SKM-1 treated with dmso at 0.1 percent for 144 hours (cell line): ENCODE measurements at regions not wholly inside any gene's neighbourhood (a gene's known extent, or its start where the extent isn't known, plus 50 kb on each side); places are given as distances from the start of the nearest gene placed in this dataset.

ENCODE experiments used
- DNase-seq: peaks from one replicate; lab custom pipeline; 2025; ENCODE audit not compliant: unreplicated experiment; lab: John Stamatoyannopoulos, UW

DNA sequence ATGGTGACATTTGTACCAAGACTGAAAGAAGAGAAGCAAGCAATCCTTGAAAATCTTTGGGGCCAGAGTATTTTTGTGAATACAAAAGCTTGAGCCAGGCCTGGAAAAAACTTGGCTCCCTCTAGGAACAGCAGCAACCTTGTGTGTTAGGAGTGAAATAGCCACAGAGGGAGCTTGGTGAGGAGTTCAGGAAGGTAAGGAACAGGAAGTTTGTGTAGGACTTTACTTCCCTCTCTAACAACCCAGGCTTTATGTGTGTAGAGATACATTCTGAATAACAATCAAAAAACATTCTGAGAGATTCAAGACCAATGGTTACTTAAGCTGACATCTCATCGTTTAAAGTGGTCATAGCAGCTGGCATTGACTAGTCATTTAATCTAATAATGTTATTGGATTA lies 668.5 kb downstream of the PCDH18 start:
- peak; percentile 33 for DNase-seq

DNA sequence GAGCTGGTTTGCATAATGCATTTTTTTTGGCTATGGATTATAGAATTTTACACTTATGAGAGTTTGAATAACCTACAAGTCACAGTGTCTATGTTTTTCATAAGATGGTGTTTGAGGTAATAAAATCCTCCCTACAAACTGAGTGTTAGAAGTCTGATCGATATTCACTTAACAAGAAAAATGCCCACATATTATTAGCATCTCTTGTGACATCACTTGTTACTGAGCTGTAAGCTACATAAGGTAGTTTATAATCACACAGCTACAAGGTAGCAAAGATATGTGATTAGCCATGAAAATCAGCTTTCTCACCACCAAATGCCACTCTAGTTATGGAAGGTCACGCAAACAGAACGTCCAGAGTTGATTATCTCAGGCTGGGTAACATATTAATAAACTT lies 669.6 kb downstream of the PCDH18 start:
- no peak for DNase-seq

DNA sequence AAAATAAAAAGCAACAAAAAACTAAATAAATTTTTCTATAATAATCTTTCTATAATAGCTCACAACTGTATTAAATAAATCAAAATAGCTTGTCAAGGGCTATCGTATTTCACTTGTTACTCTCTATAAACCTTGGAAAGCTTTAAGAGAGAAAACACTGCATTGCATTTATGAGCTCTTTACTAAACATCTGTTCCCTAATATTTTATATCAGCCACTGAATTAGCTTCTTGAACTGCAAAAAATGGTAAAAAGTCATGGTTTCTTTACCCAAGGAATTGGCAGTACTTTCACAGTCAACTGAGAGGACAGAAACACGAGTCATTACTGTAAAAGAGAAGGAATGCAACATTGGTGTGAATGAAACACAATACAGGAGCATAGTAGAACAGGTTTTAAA lies 671.2 kb downstream of the PCDH18 start:
- DNase-seq = no peak

DNA sequence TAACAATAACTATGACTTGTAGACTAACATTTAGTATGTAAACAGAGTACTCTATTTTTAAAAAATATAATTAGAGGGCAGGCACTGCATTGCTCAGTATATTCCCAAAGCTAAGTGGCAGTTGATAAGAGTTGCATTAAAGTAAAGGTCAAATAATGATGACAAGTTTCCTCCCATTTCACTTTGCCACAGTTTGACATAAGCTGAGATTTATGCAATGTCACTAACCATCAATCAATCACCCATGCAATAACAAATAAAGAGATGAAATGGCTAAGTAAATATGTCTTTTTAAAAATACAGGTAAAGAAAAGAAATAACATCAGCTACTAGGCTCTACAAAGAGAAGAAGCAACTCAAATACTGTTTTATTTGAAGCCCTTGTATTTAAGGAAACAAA lies 673.4 kb downstream of the PCDH18 start:
- no peak for DNase-seq

DNA sequence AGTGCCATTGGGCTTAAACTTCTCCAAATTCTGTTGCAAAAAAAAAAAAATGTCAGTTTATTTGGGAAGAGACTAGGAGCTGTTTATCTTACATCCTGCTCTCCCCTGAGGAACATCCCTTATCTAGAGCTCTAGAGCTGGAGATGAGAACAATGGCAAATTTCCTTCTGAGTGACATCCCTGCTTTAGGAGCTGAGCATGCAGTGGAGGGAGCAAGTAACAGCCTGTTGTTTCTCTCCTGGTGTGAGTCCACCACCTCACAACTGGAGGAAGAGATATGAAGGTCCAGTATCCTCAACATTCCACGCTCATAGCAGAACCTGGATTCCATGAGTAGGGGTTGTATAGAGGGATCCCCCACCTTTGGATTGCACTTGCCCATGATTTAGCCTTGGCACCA lies 676.4 kb downstream of the PCDH18 start:
- no peak for DNase-seq

DNA sequence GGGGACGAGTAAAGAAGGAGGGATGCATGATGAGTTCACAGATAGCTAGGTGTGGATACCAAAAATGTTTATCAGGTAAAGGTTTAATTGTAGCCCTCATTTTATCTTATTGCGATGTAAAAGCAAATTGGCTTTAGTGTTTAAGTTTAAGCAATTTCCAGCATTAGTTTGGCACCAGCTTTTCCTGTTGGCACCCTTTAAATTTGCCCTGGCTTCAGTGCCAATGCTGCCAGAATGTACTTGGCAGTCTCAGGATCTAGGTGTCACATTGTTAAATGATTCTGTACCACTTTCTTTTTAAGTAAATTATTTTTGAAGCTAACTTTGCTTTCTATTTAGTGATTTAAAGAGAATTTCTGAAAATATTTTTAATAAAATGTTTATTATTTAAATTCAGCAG lies 681.8 kb downstream of the PCDH18 start:
- DNase-seq = no peak

GRCh38 chr4:136847881-136848621 lies 684.2 kb downstream of the PCDH18 start:
- no peak for DNase-seq

- DNase-seq = no peak
Observed at GRCh38 chr4:136841526-136841925, 690.8 kb downstream of the PCDH18 start.

- no peak for DNase-seq
Observed at GRCh38 chr4:136838607-136839006, 693.7 kb downstream of the PCDH18 start.

DNA sequence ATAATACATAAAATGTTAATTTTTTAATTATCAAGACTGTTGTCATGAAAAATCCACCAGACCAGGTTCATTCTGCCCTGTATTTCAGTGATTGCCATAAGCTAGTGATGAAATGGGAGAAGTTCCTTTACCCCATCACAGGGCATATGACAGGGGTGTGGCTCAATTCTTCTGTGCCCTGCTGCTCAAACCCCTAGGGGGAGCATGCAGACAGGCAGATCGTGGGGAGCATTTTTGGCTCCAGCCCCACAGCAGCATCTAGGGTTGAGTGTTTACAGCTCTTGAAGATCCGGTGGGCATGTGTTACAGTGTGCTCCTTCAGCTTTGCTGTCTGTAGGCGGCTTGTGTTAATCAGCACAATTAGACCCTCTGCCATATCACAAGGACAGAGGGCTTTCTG lies 700.7 kb downstream of the PCDH18 start:
- DNase-seq = no peak

DNA sequence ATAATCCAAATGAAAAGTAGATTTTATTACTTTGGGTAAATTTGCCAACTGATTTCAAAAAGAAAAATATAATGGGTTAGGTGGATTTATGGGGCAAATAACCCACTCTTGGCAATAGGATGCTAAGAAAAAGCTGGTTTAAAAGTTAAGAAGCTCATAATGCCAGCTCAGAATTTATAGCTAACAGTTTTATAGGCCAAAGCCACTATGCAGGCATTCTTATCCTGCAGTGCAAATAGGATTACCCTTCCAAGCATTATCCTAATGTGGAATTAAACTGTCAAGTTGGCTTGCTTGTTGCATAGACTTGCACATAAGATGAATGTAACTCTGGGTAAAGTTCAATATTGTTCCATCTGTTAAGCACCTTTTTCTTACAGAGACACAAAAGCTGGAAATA lies 703.0 kb downstream of the PCDH18 start:
- DNase-seq = no peak

- no peak for DNase-seq
Observed at GRCh38 chr4:136823020-136823419, 709.3 kb downstream of the PCDH18 start.

GRCh38 chr4:136818811-136819330 lies 713.4 kb downstream of the PCDH18 start:
- no peak for DNase-seq

DNA sequence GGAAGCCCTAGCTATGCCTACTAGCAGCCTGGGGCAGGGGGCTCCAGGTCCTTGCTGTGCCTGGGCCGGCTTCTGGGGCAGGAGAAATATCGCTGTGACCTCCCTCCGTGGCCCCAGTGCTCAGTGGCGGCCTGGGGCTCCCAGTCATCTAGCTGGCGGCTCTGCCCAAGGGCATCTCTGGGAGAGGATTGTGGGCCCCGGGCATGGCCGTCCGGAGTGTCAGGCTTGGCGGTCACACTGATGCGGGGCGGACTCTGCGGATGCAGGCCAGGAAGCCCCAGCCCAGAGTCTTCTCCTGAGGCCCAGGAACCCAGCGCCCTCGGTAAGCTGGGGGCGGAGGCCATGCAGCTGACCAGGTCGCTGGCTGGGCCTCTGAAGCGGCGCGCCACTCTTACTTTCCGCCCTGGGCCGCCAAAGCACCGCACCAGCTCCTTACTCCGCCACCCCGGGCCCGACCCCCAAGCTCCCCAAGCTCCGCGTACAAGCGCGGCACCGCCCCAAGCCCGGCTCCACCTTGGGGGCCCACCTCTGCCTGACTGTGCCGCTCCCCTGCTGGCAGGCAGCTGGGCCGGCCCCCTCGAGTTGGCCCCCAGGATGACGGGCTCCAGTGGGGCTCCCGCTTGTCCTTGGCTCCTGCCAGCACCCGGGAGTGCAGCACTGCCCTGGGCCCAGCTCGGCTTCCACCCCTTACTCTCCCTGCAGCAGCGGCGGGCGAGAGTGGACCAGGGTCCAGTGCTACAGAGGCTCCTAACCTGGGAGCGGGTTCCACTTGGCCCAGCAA lies 720.0 kb downstream of the PCDH18 start:
- DNase-seq = no peak

DNA sequence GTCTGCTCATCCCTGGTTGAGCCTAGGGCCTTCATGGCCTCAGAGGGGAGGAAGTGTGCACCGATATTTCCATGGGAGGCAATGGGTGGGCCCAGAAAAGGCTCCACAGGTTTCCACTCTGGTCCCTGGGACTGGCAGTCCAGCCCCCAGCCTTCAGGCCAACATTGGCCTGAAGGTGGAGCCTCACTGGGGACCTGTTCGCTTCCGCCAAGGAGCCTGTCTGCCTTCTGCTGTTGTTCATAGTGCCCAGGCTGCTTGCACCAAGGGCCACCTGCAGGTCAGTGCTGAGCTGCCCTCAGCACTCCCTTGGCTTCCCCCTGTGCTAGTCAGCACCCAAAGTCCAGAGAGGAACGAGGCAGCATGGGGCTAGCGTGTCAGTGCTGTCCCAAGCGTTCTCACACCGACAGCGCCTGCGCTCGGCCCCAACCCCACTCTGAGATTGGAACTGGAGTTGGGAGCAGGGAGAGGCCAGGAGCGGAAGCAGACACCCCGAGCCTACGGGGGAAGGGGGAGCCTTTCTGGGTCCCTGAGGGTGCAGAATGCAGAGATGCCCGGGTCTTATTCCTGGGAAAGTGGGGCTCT lies 720.7 kb downstream of the PCDH18 start:
- DNase-seq = no peak

DNA sequence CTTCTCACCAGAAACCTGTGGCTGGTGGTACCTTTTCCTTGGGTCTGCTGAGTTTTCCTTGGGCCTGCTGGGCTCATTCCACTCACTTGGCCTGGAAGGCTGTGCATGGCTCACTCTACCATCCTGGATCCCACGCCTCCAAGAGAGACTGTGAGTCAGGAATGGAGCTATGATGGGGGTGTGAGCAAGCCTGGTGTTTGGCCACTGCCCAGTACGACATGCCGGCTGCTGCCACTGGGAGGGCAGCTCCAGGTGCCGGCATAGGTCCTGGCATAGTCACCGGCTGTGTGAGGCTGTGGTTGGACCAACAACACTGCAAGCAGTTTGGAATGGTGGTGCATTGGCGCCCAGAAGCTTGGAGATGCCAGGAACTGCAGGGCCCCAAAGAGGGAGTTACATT lies 721.7 kb downstream of the PCDH18 start:
- DNase-seq = no peak

DNA sequence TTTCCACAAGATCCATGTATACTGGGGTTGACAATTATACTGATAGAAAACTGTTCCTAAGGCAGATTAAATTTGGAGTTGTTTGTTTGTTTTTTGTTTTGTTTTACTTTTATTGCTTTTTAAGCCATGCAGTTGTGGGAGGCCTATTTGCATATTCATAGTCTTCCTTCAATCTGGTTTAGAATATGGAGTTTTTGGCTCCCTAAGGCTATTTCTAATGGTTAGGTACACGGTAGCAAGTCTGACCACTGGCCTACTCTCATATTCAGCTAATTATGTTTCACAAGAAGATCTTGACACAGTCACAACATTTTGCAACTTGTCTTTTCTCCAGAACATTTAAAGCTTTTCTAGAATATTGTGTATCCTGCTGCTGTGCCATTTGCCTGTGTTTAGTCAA lies 725.5 kb downstream of the PCDH18 start:
- DNase-seq = no peak

- DNase-seq = no peak
Observed at GRCh38 chr4:136805617-136806016, 726.7 kb downstream of the PCDH18 start.

GRCh38 chr4:136803433-136803832 lies 728.9 kb downstream of the PCDH18 start:
- DNase-seq = no peak

DNA sequence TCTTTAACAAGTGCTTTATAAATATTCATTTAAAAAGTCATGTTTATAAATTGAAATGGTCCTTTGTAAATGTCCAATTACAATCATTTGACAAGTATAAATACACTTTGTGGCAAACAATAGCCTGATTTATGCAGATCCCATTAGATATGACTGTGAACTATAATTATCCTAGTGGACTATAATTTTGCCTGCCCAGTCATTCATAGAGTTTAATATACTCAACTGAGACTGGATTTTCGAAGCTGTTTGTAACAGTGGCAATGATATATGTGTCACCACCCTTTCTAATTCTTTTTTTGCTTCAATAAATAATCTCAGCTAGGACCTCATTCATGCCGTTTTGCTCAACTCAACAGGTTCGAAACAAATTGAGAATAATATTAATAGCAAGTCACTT lies 732.0 kb downstream of the PCDH18 start:
- DNase-seq = no peak

DNA sequence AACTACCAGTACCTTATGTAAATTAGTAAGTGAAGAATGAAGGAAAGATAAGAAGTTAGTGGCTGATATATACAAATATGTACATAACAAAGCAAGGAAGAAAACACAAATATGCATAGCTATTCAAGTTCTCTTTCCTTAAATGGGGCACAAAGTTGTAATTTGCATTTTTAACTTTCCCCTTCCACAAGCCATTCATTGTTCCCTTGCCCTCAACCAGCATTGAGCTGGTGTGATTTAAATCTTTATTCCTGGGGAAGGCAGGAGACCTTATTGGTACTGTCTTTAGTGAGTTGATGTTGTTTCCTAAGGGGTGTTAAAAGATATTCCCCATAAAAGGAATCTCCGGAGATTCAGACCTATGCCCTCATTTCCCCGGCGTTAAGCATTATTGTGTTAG lies 735.3 kb downstream of the PCDH18 start:
- DNase-seq = no peak

DNA sequence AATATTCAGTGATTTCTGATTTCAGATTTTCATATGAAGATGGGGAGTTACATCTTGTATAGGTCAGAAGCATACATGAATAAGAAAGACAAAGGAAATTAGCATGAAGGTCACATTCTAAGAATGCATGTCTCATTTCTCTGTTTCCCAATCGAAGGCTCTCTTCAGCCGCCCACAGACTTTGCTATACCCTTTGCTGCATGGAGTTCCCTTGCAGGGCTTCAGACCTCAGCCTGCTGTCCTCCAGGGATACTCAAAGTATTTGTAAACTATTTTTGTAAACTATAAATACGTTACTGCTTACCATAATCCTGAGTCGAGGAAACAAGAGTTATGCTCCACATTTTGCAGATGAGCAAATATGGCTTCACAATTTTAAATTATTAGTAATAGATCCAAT lies 738.4 kb downstream of the PCDH18 start:
- no peak for DNase-seq
